Psoas muscle (tissue), 7 donors: ENCODE measurements at regions not wholly inside any gene's neighbourhood (a gene's known extent, or its start where the extent isn't known, plus 50 kb on each side); places are given as distances from the start of the nearest gene placed in this dataset.
"Not testable (repeated sequence)": the region's sequence is repeated elsewhere in the genome, so short reads cannot be mapped to it uniquely, and the experiment has no call there.

Experiments used
- ATAC-seq, 4 donors: fragments of 200-7000 bp; cut with Tn5 transposase; one replicate each; pipeline ENCODE4 v1.9.1; 2020; ENCODE audit warnings: moderate library complexity in 3 of 4, mild to moderate bottlenecking in 2 of 4
- DNase-seq, 2 donors: peaks; one replicate each; pipeline ENCODE4 v3.0.0-alpha.2; 2020
- H3K27ac ChIP-seq: fragments of 200-600 bp; one replicate; pipeline ENCODE4 v1.8.0; 2022
- H3K27me3 ChIP-seq, 3 donors: fragments of 200-600 bp in 1 of 3; one replicate each; pipeline versions ENCODE4 v1.6.1 to v1.8.0; 2013 to 2022; ENCODE audit warnings: low read length in 2 of 3, mild to moderate bottlenecking in 2 of 3, moderate library complexity in 1 of 3; ENCODE audit not compliant: insufficient read depth in 3 of 3
- H3K36me3 ChIP-seq, 2 donors: fragments of 200-600 bp in 1 of 2; one replicate each; pipeline versions ENCODE4 v1.6.1 to v1.8.0; 2013 to 2022; ENCODE audit warnings: low read depth in 1 of 2, mild to moderate bottlenecking in 1 of 2, moderate library complexity in 1 of 2; ENCODE audit not compliant: insufficient read depth in 1 of 2
- H3K4me1 ChIP-seq: fragments of 200-600 bp; one replicate; pipeline ENCODE4 v1.8.0; 2022
- H3K4me3 ChIP-seq: fragments of 200-600 bp; one replicate; pipeline ENCODE4 v1.8.0; 2022; ENCODE audit warnings: mild to moderate bottlenecking
- H3K9me3 ChIP-seq: fragments of 200-600 bp; one replicate; pipeline ENCODE4 v1.8.0; 2022
- CTCF ChIP-seq: fragments of 200-600 bp; IDR thresholded peaks from one replicate; pipeline ENCODE4 v1.8.0; 2022; ENCODE audit warnings: antibody characterized with exemption
- WGBS, 3 donors: extraction: QIAGEN DNeasy Blood & Tissue Kit; methylation state at CpG; one replicate each; pipeline versions ENCODE4 v1.1.6 to v1.1.7; 2013; 5-methylcytosine and 5-hydroxymethylcytosine counted together
- intact Hi-C, 2 donors: fragments of 100-400 bp; cut with DNase I; formaldehyde crosslinking; loops; one replicate each; pipeline versions ENCODE4 v1.11.0 to v1.14.2; 2022
- donor health status: healthy with polysubstance abuse.
- donor health status: DM: no; HTN: no; CAD: no; lungs with moderate emphysema.
- donor health status: Bipolar disorder and iron deficiency.
- donor health status: healthy.
- donor health status: DM: yes; HTN: yes; CAD: no.
- donor health status: DM: no; HTN: no; CAD: no.
- donor health status: DM: yes; HTN: yes; CAD: no.

GRCh38 chr4:36610628-36611027 lies 329.2 kb downstream of the DTHD1 start:
- Histone ChIP-seq H3K4me1 (no peaks in the 10 kb centered on the region), H3K4me3 (no peak overlapping the region), H3K36me3 (no peaks in the 10 kb centered on the region), H3K27ac (no peak overlapping the region), H3K27me3 (no peaks in the 10 kb centered on the region), H3K9me3 (peaks cover 4% of the 10 kb centered on the region)
- 79 to 90% (median 82%) methylated on average over 2 of the region's 2 CpGs for WGBS, 3 donors
- TF ChIP-seq CTCF: no peak
- intact Hi-C loops: no loop called here
- DNase-seq (no peak), ATAC-seq (no peak)

GRCh38 chr4:36613142-36613541 lies 331.7 kb downstream of the DTHD1 start:
- ATAC-seq: not testable (repeated sequence)

GRCh38 chr4:36614011-36614410 lies 332.6 kb downstream of the DTHD1 start:
- TF ChIP-seq CTCF: no peak
- intact Hi-C loops: no loop called here
- Histone ChIP-seq H3K36me3 (no peaks in the 10 kb centered on the region), H3K4me1 (no peaks in the 10 kb centered on the region), H3K27ac (no peak overlapping the region), H3K4me3 (no peak overlapping the region), H3K9me3 (no peaks in the 10 kb centered on the region), H3K27me3 (no peaks in the 10 kb centered on the region)
- WGBS, 3 donors: 72 to 94% (median 93%) methylated on average over 3 of the region's 3 CpGs
- no peak for DNase-seq
- no peak for ATAC-seq

More at GRCh38 chr4:36613142-36613541, 331.7 kb downstream of the DTHD1 start:
- H3K27me3 ChIP-seq, H3K4me3 ChIP-seq, intact Hi-C loops, H3K9me3 ChIP-seq, H3K4me1 ChIP-seq, DNase-seq, H3K36me3 ChIP-seq, H3K27ac ChIP-seq: not testable (repeated sequence)
- 82 to 92% (median 88%) methylated on average over 2 of the region's 2 CpGs for WGBS, 3 donors

GRCh38 chr4:36618102-36618501 lies 336.7 kb downstream of the DTHD1 start:
- 65 to 89% (median 72%) methylated on average over 1 of the region's 1 CpG for WGBS, 3 donors
- DNase-seq (no peak), ATAC-seq (no peak)
- H3K36me3 ChIP-seq: no peaks in the 10 kb centered on the region
- no peak overlapping the region for H3K4me3 ChIP-seq
- no peaks in the 10 kb centered on the region for H3K27me3 ChIP-seq
- no peak for TF ChIP-seq CTCF
- H3K9me3 ChIP-seq: no peaks in the 10 kb centered on the region
- H3K4me1 ChIP-seq: no peaks in the 10 kb centered on the region
- no peak overlapping the region for H3K27ac ChIP-seq
- intact Hi-C loops: no loop called here

GRCh38 chr4:36624030-36624429 lies 342.6 kb downstream of the DTHD1 start:
- TF ChIP-seq CTCF: no peak
- H3K27ac ChIP-seq: no peak overlapping the region
- no peaks in the 10 kb centered on the region for H3K27me3 ChIP-seq
- intact Hi-C loops: no loop called here
- no peaks in the 10 kb centered on the region for H3K36me3 ChIP-seq
- no peak for ATAC-seq
- H3K4me1 ChIP-seq: no peaks in the 10 kb centered on the region
- H3K9me3 ChIP-seq: no peaks in the 10 kb centered on the region
- no peak for DNase-seq
- no peak overlapping the region for H3K4me3 ChIP-seq
